ENCODE measurements at regions not wholly inside any gene's neighbourhood (a gene's known extent, or its start where the extent isn't known, plus 50 kb on each side); places are given as distances from the start of the nearest gene placed in this dataset.

DNA sequence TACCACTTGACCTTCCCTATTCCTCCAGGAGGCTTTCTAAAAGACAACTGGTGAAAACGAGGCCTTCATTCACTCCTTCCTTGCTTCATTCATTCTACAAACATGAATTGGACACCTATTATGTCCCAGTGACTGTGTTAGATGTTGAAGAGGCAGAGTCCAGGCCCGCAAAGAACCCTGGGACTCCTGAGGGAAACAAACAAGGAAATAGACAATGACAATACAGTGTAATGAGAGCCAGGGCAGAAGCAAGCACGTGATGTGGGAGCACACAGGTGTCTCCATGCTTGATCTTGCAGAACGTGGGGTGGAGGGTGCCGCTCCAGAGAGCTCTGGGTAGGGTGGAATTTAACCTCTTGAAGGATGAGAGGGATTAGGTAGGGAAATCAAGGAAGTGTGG is 137.6 kb upstream of the KLF3 start:
- Histone ChIP-seq H4K91ac (replicated peaks; ENCODE audit: insufficient read length, low read length) (no peak overlapping the region), H3K79me2 (ENCODE audit: control insufficient read depth in 1 of 2, insufficient read depth in 2 of 2, low read length in 2 of 2) (no peaks in the 10 kb centered on the region), H2BK12ac (ENCODE audit: low read depth, low read length) (no peak overlapping the region), H3K36me3 (ENCODE audit: control insufficient read depth in 2 of 4, insufficient read depth in 4 of 4, low read length in 3 of 4) (no peaks in the 10 kb centered on the region), H3K14ac (ENCODE audit: insufficient read length) (no peak overlapping the region), H3K79me1 (ENCODE audit: low read depth, low read length) (no peaks in the 10 kb centered on the region), H4K8ac (ENCODE audit: extremely low read depth, insufficient read depth, low read length) (no peak overlapping the region), H2AFZ (ENCODE audit: low read length) (no peak overlapping the region), H2BK120ac (replicated peaks; ENCODE audit: low read depth, low read length) (no peak overlapping the region), H3K23me2 (ENCODE audit: low read depth, low read length) (no peaks in the 10 kb centered on the region), H3K4me1 (replicated peaks in 1 of 4; ENCODE audit: control insufficient read depth in 3 of 4, insufficient read depth in 4 of 4, low read length in 3 of 4) (0 out of 7 replicates have a peak, but pooled peaks cover 0 to 2% (median 0%) of the 10 kb centered on the region in 4 experiments), H3K9ac (replicated peaks in 1 of 4; ENCODE audit: extremely low read depth in 1 of 4, low read depth in 3 of 4, low read length in 3 of 4) (no peak overlapping the region), H3K27me3 (replicated peaks in 1 of 4; ENCODE audit: control insufficient read depth in 3 of 4, extremely low read depth in 1 of 4, insufficient read depth in 3 of 4, low read length in 3 of 4) (no peaks in the 10 kb centered on the region), H4K5ac (ENCODE audit: insufficient read length, low read depth, low read length) (no peak overlapping the region), H3K4me2 (ENCODE audit: insufficient read depth in 1 of 2, low read depth in 2 of 2, low read length in 2 of 2) (no peak overlapping the region), H2AK5ac (ENCODE audit: low read depth, low read length) (no peak overlapping the region), H3K4me3 (ENCODE audit: extremely low read depth in 1 of 4, insufficient read depth in 2 of 4, low read depth in 3 of 4, low read length in 4 of 4) (no peak overlapping the region), H2BK5ac (ENCODE audit: low read depth, low read length) (no peak overlapping the region), H2BK15ac (ENCODE audit: low read length) (no peak overlapping the region), H3K18ac (ENCODE audit: extremely low read depth, low read length) (no peak overlapping the region), H3K4ac (replicated peaks; ENCODE audit: insufficient read length, low read depth, low read length) (no peak overlapping the region), H3K56ac (replicated peaks; ENCODE audit: insufficient read length, low read depth, low read length) (no peak overlapping the region), H4K20me1 (replicated peaks in 1 of 2; ENCODE audit: control insufficient read depth in 1 of 2, insufficient read depth in 2 of 2, low read length in 2 of 2) (no peaks in the 10 kb centered on the region), H3K23ac (ENCODE audit: insufficient read length) (no peak overlapping the region), H3K9me3 (ENCODE audit: insufficient read depth in 2 of 2, low read depth in 1 of 2, low read length in 1 of 2) (no peaks in the 10 kb centered on the region), H3K27ac (ENCODE audit: low read depth, low read length) (no peak overlapping the region), H2BK20ac (ENCODE audit: low read length) (no peak overlapping the region)
- FAIRE-seq (no peak), DNase-seq (ENCODE audit: low read depth in 1 of 2, low spot score in 2 of 2) (no peak)
- ChIA-PET CTCF (ENCODE audit: partially characterized antibody) (interaction anchor here (0.6 kb wide), 1 partner anchor 84 kb away, joined by 3 read pairs; no protein-coding TSS in a partner anchor), POLR2A (ENCODE audit: partially characterized antibody) (interaction anchor here (0.6 kb wide), 1 partner anchor 97 kb away, joined by 4 read pairs; no protein-coding TSS in a partner anchor)
- 91% methylated on average over 5 of the region's 5 CpGs; no CpG with 5 or more reads in 1 of the 2 experiments for WGBS, 2 experiments (ENCODE audit: extremely low coverage in 1 of 2, insufficient coverage in 1 of 2, insufficient read length in 1 of 2, insufficient replicate concordance in 2 of 2, low coverage in 1 of 2, low lambda C conversion rate in 2 of 2, missing lambda C conversion rate in 1 of 2)
- TF ChIP-seq, protein P1, sequence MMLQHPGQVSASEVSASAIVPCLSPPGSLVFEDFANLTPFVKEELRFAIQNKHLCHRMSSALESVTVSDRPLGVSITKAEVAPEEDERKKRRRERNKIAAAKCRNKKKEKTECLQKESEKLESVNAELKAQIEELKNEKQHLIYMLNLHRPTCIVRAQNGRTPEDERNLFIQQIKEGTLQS (IDR thresholded peaks at IDR 0.05; ENCODE audit: insufficient read depth, low read depth, low read length), result no peak
- TF ChIP-seq EP300 (IDR thresholded peaks at IDR 0.05; ENCODE audit: borderline replicate concordance in 1 of 2, low read depth in 2 of 2, low read length in 2 of 2) (no peak), BCL11A (IDR thresholded peaks at IDR 0.05; ENCODE audit: low read depth in 2 of 2, low read length in 2 of 2) (no peak), NRF1 (IDR thresholded peaks at IDR 0.05; ENCODE audit: low read depth, low read length) (no peak), YY1 (IDR thresholded peaks at IDR 0.05; ENCODE audit: low read depth, low read length) (no peak)
